Renal cortex interstitium (tissue), 11 donors: ENCODE measurements at regions not wholly inside any gene's neighbourhood (a gene's known extent, or its start where the extent isn't known, plus 50 kb on each side); places are given as distances from the start of the nearest gene placed in this dataset.
"Not testable (repeated sequence)": the region's sequence is repeated elsewhere in the genome, so short reads cannot be mapped to it uniquely, and the experiment has no call there.

Experiments used
- DNase-seq, 11 donors: peaks; one replicate each; pipeline ENCODE4 v3.0.0-alpha.2; 2013; ENCODE audit warnings: low read depth in 9 of 11, low spot score in 4 of 11; ENCODE audit errors: extremely low read depth in 1 of 11

DNA sequence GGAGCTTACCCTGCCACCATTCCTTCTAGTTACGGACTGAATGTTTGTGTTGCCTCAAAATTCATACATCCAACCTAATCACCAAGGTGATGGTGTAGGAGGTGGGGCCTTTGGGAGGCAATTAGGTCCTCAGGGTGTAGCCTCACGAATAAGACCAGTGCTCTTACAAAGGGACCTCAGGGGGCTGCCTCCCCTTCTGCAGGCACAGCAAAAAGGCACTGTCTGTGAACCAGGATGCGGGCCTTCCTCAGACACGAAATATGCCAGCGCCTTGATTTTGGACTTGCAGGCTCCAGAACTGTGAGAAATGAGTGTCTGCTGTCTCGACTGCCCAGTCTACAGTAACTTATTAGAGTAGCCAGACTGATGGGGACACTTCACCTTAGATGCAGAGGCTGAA is 150.4 kb upstream of the HDAC4 start:
- no peak for DNase-seq

DNA sequence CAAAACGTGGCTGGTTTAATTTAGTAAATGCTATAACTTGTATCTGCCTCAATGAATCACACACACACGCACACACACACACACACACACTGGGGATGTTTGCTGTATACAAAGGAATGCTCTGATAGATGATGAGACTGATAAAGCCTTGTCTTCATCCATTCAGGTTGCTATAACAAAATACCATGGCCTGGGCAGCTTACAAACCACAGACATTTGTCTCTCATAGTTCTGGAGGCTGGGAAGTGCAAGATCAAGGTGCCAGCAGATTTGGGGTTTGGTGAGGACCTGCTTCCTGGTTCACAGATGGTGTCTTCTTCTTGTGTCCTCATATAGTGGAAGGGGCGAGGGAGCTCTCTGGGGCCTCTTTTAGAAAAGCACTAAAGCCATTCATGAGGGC is 149.5 kb upstream of the HDAC4 start:
- DNase-seq, result no peak

DNA sequence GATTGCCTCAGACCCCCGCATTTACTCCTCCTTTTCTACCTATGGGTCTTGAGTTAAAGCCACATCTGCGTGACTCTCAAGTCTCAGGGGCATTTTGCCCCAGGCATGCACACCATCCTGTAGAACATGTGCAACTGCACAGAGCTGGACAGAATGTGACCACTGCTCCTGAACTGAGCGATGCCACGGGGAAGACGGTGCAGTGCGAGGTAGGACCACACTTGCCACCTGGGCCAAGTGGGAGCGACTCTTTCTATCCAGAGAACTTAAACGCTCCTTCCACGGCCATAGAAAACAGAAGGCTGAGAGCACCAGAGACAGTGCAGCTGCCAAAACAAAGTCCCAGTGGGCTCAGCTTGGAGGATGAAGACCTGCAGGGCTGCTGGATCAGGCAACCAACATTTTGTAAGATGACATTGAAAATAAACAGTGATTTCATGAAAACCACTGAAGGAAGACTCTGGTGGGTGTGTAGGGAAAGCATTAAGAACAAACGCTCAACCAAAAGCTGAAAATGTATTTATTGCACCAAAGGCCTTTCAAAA is 149.0 kb upstream of the HDAC4 start:
- no peak for DNase-seq

DNA sequence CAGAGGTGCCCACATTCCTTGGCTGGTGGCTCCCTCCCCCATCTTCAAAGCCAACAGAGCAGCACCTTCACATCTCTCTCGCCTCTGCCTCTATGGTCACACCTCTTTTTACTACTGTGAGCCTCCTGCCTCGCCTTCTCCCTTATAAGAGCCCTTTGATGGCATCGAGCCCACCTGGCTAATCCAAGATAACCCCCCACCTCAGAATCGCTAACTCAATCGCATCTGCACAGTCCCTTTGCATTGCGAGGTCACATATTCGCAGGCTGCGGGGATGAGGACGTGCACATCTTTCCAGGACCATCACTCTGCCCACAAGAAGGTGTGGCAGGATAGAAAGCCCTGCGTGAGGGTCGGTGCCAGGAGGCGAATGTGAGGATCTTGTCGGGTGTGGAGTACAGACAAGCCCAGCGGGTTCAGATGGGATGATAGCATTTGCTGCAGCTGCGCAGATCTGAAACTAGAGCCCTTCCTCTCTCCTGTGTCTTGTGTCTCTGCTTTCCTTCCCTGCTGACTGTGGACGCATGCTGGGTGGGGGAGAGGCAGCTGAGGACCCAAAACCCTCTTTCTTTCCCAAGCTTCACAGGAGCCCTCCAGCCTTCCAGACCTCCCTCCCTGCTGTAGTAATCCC is 148.3 kb upstream of the HDAC4 start:
- DNase-seq, result no peak

- no peak for DNase-seq
Observed at GRCh38 chr2:239548451-239548871, 147.6 kb upstream of the HDAC4 start.

- DNase-seq, result not testable (repeated sequence)
Observed at GRCh38 chr2:239547140-239547539, 146.3 kb upstream of the HDAC4 start.

DNA sequence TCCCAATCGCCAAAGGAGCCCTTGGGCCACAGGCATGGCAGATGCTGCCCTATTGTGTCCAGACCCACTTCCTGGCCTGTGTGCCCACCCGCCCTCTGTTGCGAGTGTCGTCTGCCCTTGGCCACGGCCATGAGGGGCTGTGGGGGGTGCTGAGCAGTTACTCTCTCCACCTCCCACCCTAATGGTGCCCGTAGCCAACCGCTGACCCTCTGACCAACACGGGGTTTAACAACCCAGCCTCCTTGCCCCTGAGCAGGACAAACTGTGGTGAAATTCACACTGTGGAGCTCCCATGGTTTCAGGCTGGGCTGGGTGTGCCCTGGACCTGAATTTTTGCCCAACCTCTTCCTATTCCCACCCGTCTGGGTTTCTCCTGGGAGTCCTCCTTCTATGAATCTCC is 145.7 kb upstream of the HDAC4 start:
- no peak for DNase-seq

DNA sequence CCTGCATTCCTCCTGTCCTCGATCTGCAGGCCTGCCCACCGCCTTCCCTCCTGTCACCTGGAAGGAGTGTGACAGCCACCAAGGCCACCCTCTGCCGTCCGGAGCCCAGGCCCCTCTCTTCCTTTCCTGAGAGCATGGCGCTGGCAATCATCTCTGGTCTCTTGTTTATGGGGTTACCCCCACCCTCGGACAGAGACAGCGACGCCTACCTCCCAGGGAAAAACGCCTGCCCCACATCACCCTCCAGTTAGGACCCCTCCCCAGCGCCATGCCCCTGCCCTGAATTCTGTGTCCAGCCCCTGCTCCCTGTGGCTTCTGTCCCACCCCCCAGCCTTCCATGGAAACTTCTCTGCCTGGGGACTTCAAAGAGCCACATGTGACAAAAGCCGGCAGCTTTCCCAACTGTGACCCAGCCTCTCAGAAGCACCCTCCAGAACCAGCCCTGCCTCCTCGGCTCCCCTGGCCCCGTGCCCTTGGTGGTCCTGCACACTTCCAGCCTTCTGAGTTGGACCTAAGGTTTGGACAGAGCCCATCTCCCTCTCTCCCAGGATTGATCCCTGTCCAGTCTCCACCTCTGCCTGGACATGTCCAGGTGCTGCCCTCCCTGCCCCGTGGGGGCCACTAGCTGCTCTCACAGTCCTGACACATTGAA is 145.0 kb upstream of the HDAC4 start:
- DNase-seq, result no peak

DNA sequence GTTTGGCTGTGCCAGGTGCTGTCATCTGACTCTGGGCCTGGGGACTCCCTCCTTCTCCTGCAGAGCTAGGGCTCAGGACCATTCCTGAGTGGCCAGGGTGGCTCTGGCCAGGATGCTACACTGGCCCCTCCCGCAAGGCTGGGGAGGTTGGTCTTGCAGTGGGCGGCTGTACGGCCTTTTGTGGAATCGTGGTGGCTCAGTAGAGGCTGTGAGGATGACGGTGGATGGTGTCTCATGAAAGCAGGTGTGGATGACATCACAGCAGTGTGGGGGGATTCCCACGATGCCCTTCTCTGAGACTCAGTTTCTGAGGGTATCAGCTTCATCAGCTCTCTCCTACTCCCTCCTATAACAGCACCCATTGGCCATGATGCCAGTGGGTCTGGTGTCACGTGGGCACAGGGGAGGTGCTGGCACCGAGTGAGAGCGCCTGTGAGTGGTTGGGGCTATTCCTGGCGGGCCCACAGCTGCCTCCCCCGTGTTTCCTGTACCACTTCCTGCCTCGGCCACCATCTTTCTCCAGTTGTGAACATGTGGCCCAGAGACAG is 144.2 kb upstream of the HDAC4 start:
- no peak for DNase-seq

DNA sequence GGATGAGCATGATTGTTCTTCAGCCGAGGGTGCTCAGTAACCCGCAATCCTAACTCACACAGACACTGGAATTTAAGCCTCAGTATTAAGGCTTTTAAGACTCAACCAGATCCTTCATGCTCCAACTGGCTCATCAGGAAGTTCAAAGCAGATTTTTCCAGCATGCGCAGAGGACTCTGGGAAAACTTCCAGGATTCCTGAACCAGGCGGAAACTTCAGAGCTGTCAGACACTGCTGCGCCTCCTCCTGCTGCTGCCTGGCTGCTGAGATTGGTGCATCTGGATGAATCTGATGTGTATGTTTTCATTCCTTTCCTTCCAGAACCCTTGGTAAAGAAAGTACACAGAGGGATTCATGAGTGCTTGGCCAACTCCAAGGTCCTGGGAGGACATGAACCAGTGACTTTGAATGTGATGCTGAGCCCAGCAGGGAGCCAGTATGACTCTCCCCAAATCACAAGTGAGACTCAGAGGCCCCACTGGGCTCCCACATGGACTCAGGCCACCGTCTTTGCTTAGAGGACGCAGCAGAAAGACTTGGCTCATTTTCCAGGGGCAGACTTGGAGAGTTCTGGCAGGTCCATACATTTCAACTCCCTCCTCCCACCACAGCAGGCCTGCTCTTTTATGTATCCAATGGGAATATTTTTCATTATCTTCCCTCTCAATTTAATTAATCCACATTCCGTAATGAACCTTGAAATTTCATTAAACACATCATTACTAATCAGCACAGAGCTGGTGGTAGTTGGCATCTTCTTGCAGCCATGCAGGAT is 143.5 kb upstream of the HDAC4 start:
- peak in 3 of 11 donors; percentile 38 to 63 (median 57) for DNase-seq

GRCh38 chr2:239543702-239544101 is 142.9 kb upstream of the HDAC4 start:
- no peak for DNase-seq

GRCh38 chr2:239540174-239540573 is 139.4 kb upstream of the HDAC4 start:
- DNase-seq, result no peak

- no peak for DNase-seq
Observed at GRCh38 chr2:239539776-239540100, 138.9 kb upstream of the HDAC4 start.

DNA sequence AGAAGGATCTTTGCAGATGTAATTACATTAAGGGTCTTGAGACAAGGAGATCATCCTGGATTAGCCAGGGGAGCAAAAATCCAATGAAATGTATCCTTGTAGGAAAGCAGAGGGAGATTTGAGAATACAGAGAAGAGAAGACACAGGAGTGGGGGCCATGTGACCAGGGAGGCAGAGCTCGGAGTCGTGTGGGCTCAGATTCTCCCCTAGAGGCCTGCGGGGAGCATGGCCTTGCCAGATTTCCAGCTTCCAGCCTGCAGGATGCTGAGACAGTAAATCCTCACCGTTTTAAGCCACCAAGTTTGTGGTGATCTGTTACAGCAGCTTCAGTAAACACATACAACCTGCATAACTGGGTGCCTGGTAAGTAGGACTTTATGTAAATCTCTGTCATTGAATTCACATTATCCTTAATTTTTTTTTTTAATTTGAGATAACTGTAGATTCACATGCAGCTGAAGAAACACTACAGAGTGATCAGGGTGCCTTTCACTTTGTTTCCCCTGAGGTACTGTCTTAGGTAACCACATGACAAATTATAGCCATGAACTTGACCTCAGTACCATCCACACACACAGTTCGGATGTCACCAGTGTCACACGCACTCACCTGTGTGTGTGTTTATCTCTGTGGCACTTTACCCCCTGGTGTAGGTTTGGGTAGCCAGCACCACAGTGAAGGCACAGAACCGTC is 138.4 kb upstream of the HDAC4 start:
- DNase-seq, result no peak

DNA sequence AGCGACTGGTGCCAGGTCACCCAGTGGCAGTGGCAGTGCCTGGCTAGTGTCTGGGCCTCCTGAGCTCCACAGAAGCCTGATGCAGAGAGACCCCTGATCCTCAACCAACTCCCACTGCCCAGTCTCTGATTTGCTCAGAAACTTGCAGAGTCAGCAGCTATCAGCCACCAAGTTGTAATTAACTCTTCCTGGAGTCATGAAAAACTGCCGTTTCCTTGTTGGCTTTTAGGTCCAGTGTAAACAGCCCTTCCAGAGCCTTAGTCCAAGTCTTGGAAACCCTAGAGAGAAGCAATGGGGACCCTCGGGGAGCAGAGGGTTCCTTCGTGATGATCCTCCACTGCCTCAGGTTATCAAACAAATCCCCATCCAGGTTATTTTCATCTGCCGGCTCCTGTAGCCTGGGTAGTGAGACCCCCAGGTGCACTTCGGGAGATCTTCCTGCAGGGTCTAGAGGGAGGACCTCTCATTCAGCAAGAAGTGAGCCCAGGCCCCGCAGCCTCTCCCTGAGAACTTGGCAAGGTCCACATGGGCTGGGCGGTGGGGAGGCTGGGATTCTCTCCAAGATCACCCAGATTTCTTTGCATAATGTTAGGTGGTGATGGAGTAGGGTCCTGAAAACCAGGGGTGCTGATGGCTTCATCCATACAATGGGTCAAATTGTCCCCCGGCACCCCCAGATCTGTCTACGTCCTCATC is 137.7 kb upstream of the HDAC4 start:
- no peak for DNase-seq

DNA sequence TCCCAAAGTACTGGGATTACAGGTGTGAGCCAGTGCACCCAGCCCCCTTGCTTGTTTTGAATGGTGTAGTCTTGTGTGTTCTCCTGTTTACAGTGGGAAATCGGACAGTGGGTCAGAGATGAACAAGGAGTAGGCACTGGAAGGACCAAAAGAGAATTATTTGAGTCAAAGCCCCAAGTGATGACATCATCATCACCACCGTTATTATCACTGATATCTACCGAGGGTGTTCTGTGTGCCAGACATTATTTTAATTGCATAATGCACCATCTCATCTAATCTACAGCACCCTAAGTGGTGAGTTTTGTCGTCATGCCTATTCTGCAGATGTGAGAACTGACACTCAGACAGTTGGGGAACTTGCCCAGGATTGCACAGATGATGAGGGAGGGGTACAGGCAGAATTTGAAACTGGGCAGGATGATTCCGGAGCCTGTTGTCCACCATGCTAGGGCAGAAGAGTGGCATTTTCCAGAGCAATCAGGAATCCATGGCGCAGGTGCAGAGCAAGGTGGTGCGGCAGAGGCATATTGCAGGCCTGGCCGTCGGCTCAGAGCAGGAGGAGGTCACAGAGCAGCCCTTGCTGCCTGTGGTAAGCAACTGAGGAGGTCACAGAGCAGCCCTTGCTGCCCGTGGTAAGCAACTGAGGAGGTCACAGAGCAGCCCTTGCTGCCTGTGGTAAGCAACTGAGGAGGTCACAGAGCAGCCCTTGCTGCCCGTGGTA is 137.0 kb upstream of the HDAC4 start:
- DNase-seq, result no peak

DNA sequence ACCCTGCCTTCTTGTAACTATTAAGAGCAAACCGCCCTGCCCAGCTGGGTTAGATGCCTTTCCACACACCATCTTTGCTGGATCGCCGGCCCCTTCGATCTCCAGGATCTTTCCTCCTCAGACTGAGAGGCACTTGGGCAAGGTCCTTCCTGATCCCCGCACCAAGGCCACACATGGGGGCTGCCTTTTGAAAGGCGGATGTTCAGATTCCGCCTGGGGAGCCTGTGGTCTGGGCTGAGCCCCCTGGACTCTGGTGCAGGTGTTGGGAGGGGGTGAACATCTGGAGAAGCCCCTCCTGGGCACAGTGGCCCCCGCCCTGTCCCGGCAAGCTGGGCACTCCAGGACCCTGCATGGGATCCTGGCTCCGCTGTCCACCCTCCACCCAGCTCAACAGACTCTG is 135.4 kb upstream of the HDAC4 start:
- DNase-seq, result no peak

GRCh38 chr2:239535413-239536144 is 134.8 kb upstream of the HDAC4 start:
- no peak for DNase-seq
